ENCODE measurements at regions not wholly inside any gene's neighbourhood (a gene's known extent, or its start where the extent isn't known, plus 50 kb on each side); places are given as distances from the start of the nearest gene placed in this dataset.
"Not testable (repeated sequence)": the region's sequence is repeated elsewhere in the genome, so short reads cannot be mapped to it uniquely, and the experiment has no call there.

- intact Hi-C loops (cut with micrococcal nuclease) = no loop called here
These were observed 185.2 kb downstream of the AEBP2 start for GRCh38 chr12:19624491-19624890.

- intact Hi-C loops (cut with micrococcal nuclease) = not testable (repeated sequence)
These were observed 186.3 kb downstream of the AEBP2 start for GRCh38 chr12:19625551-19625950.

- intact Hi-C loops (cut with micrococcal nuclease) = no loop called here
These were observed 188.4 kb downstream of the AEBP2 start for GRCh38 chr12:19627719-19628118.

GRCh38 chr12:19630536-19630935 lies 191.2 kb downstream of the AEBP2 start:
- intact Hi-C loops (cut with micrococcal nuclease) = no loop called here

GRCh38 chr12:19633194-19633593 lies 193.9 kb downstream of the AEBP2 start:
- intact Hi-C loops (cut with micrococcal nuclease) = no loop called here

GRCh38 chr12:19633641-19634040 lies 194.3 kb downstream of the AEBP2 start:
- intact Hi-C loops (cut with micrococcal nuclease) = no loop called here

GRCh38 chr12:19639781-19640415 lies 200.6 kb downstream of the AEBP2 start:
- intact Hi-C loops (cut with micrococcal nuclease) = no loop called here

GRCh38 chr12:19641235-19642080 lies 202.2 kb downstream of the AEBP2 start:
- intact Hi-C loops (cut with micrococcal nuclease) = no loop called here

- intact Hi-C loops (cut with micrococcal nuclease) = no loop called here
These were observed 203.1 kb downstream of the AEBP2 start for GRCh38 chr12:19642345-19642744.

GRCh38 chr12:19643635-19644034 lies 204.3 kb downstream of the AEBP2 start:
- intact Hi-C loops (cut with micrococcal nuclease) = no loop called here

- intact Hi-C loops (cut with micrococcal nuclease) = no loop called here
These were observed 205.3 kb downstream of the AEBP2 start for GRCh38 chr12:19644571-19644970.

- intact Hi-C loops (cut with micrococcal nuclease) = no loop called here
These were observed 206.5 kb downstream of the AEBP2 start for GRCh38 chr12:19645823-19646222.

- intact Hi-C loops (cut with micrococcal nuclease) = no loop called here
These were observed 207.3 kb downstream of the AEBP2 start for GRCh38 chr12:19646599-19646998.

GRCh38 chr12:19647806-19648556 lies 208.7 kb downstream of the AEBP2 start:
- intact Hi-C loops (cut with micrococcal nuclease) = no loop called here

- intact Hi-C loops (cut with micrococcal nuclease) = no loop called here
These were observed 209.3 kb downstream of the AEBP2 start for GRCh38 chr12:19648591-19648990.

GRCh38 chr12:19652386-19652785 lies 213.1 kb downstream of the AEBP2 start:
- intact Hi-C loops (cut with micrococcal nuclease) = no loop called here

GRCh38 chr12:19654650-19655376 lies 215.5 kb downstream of the AEBP2 start:
- intact Hi-C loops (cut with micrococcal nuclease) = no loop called here

GRCh38 chr12:19657118-19657731 lies 217.9 kb downstream of the AEBP2 start:
- intact Hi-C loops (cut with micrococcal nuclease) = no loop called here

- intact Hi-C loops (cut with micrococcal nuclease) = no loop called here
These were observed 218.4 kb downstream of the AEBP2 start for GRCh38 chr12:19657732-19658130.

GRCh38 chr12:19659086-19659485 lies 219.8 kb downstream of the AEBP2 start:
- intact Hi-C loops (cut with micrococcal nuclease) = no loop called here

GRCh38 chr12:19659501-19659900 lies 220.2 kb downstream of the AEBP2 start:
- intact Hi-C loops (cut with micrococcal nuclease) = no loop called here

Data from T-helper 1 cell treated with Interleukin-12 subunit alpha and Interleukin-12 subunit beta and Interleukin-4 antibody, amounts not matched to agents 30 ng/mL and 1 ng/mL, for 36 hours (primary cell).